ENCODE measurements at regions not wholly inside any gene's neighbourhood (a gene's known extent, or its start where the extent isn't known, plus 50 kb on each side); places are given as distances from the start of the nearest gene placed in this dataset.

DNA sequence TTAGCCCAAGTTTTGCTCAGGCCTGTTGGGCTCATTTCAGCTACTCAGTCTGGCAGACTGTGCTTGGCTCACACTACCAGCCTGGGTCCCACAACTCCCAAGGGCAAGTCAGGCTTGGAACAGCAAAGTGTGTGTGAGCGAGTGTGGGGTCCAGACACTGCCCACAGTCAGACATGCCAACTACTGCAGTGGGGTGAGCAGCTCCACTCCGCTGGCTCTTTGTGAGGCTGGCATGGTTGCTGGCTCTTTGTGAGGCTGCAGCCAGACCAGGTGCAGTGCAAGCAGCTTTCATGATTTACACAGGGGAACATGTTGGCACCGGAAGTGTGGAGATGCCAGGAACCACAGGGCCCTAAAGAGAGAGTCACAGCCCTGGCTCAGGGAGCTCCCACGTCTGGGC is 606.7 kb upstream of the FAM174A start:
- no peak overlapping the region for H3K27ac ChIP-seq (ENCODE audit: low read depth, low read length)
- no peaks in the 10 kb centered on the region for H4K20me1 ChIP-seq (ENCODE audit: insufficient read depth)
- RAD21 ChIA-PET (ENCODE audit: low non-redundant PET in 1 of 2, low total read pairs in 2 of 2, uncharacterized antibody in 2 of 2, unreplicated experiment in 2 of 2) = no interaction called here
- peaks cover 4% of the 10 kb centered on the region in 2 experiments; a peak in 2 of 4 replicates for H3K9me3 ChIP-seq (ENCODE audit: control insufficient read depth in 1 of 2, insufficient read depth in 1 of 2, low read depth in 1 of 2, low read length in 2 of 2)
- ATAC-seq (no peak), DNase-seq (ENCODE audit: low read depth, low spot score) (no peak)
- no peak for TF ChIP-seq CEBPB (IDR thresholded peaks at IDR 0.05; ENCODE audit: low read depth)
- no peak for TF ChIP-seq ELF1 (IDR thresholded peaks at IDR 0.05; ENCODE audit: borderline replicate concordance, low read depth)
- TF ChIP-seq CBX3 (IDR thresholded peaks at IDR 0.05; ENCODE audit: low read depth) = no peak
- TF ChIP-seq, protein P1, sequence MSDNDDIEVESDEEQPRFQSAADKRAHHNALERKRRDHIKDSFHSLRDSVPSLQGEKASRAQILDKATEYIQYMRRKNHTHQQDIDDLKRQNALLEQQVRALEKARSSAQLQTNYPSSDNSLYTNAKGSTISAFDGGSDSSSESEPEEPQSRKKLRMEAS (IDR thresholded peaks at IDR 0.05) = no peak
- intact Hi-C loops (cut with micrococcal nuclease) = no loop called here
- POLR2A ChIA-PET = no interaction called here
- H3K4me2 ChIP-seq (ENCODE audit: low read length) = no peak overlapping the region
- no peaks in the 10 kb centered on the region for H3K79me2 ChIP-seq (ENCODE audit: insufficient read depth, low read length)
- BruUV-seq (replicated peaks) = no TSS peak
- CTCF ChIA-PET = no interaction called here
- no peaks in the 10 kb centered on the region for H3K4me1 ChIP-seq (ENCODE audit: control insufficient read depth in 1 of 2, insufficient read depth in 2 of 2, low read length in 2 of 2)
- H3K27me3 ChIP-seq (ENCODE audit: insufficient read depth, low read length) = no peaks in the 10 kb centered on the region
- H3K9ac ChIP-seq (ENCODE audit: low read length) = no peak overlapping the region
- H3K4me3 ChIP-seq (replicated peaks in 1 of 2; ENCODE audit: low read depth in 1 of 2, low read length in 2 of 2) = no peak overlapping the region
- H3K9me2 ChIP-seq (ENCODE audit: insufficient read depth) = no peaks in the 10 kb centered on the region
- no peaks in the 10 kb centered on the region for H3K36me3 ChIP-seq (ENCODE audit: control insufficient read depth in 1 of 2, insufficient read depth in 2 of 2, low read length in 2 of 2)
- no peak overlapping the region for H2AFZ ChIP-seq (ENCODE audit: low read depth, low read length, poor library complexity, severe bottlenecking)

DNA sequence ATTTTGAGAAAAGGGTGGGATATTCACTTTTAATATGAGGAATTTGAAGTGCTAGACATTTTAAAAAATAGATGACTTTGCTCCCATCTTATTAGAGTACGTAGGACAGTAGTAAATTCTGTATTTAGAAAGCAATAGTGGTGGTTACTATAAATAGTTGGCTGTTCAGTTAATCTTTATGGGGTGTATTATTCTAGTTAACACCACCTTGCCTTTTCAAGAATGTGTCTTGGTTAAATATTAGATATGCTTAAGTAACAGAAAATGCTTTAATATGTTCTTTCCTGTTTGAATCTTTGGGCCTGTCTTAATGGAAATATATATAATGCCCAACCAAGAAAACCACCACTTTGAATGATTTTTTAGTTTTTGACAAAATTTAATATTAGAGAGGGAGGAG is 608.7 kb upstream of the FAM174A start:
- no peaks in the 10 kb centered on the region for H3K36me3 ChIP-seq (ENCODE audit: control insufficient read depth in 1 of 2, insufficient read depth in 2 of 2, low read length in 2 of 2)
- no peak overlapping the region for H3K4me2 ChIP-seq (ENCODE audit: low read length)
- no peak for DNase-seq (ENCODE audit: low read depth, low spot score)
- no peak overlapping the region for H2AFZ ChIP-seq (ENCODE audit: low read depth, low read length, poor library complexity, severe bottlenecking)
- no peak overlapping the region for H3K4me3 ChIP-seq (replicated peaks in 1 of 2; ENCODE audit: low read depth in 1 of 2, low read length in 2 of 2)
- BruUV-seq (replicated peaks) = no TSS peak
- peaks cover 4% of the 10 kb centered on the region in 2 experiments; a peak in 2 of 4 replicates for H3K9me3 ChIP-seq (ENCODE audit: control insufficient read depth in 1 of 2, insufficient read depth in 1 of 2, low read depth in 1 of 2, low read length in 2 of 2)
- POLR2A ChIA-PET = no interaction called here
- no peak for ATAC-seq
- H4K20me1 ChIP-seq (ENCODE audit: insufficient read depth) = no peaks in the 10 kb centered on the region
- H3K4me1 ChIP-seq (ENCODE audit: control insufficient read depth in 1 of 2, insufficient read depth in 2 of 2, low read length in 2 of 2) = no peaks in the 10 kb centered on the region
- no peaks in the 10 kb centered on the region for H3K79me2 ChIP-seq (ENCODE audit: insufficient read depth, low read length)
- no peak overlapping the region for H3K9ac ChIP-seq (ENCODE audit: low read length)
- H3K27ac ChIP-seq (ENCODE audit: low read depth, low read length) = no peak overlapping the region
- H3K27me3 ChIP-seq (ENCODE audit: insufficient read depth, low read length) = no peaks in the 10 kb centered on the region
- intact Hi-C loops (cut with micrococcal nuclease) = no loop called here
- RAD21 ChIA-PET (ENCODE audit: low non-redundant PET in 1 of 2, low total read pairs in 2 of 2, uncharacterized antibody in 2 of 2, unreplicated experiment in 2 of 2) = no interaction called here
- H3K9me2 ChIP-seq (ENCODE audit: insufficient read depth) = no peaks in the 10 kb centered on the region
- CTCF ChIA-PET = no interaction called here
- TF ChIP-seq FOSL1 (IDR thresholded peaks at IDR 0.05; ENCODE audit: low read depth) = no peak
- no peak for TF ChIP-seq SIN3A (IDR thresholded peaks at IDR 0.05; ENCODE audit: low read depth)
- TF ChIP-seq, protein P1 (IDR thresholded peaks at IDR 0.05) = no peak
- TF ChIP-seq EGR1 (IDR thresholded peaks at IDR 0.05; ENCODE audit: low read depth) = no peak
- TF ChIP-seq ZFX (IDR thresholded peaks at IDR 0.05) = no peak
- TF ChIP-seq, protein P2, sequence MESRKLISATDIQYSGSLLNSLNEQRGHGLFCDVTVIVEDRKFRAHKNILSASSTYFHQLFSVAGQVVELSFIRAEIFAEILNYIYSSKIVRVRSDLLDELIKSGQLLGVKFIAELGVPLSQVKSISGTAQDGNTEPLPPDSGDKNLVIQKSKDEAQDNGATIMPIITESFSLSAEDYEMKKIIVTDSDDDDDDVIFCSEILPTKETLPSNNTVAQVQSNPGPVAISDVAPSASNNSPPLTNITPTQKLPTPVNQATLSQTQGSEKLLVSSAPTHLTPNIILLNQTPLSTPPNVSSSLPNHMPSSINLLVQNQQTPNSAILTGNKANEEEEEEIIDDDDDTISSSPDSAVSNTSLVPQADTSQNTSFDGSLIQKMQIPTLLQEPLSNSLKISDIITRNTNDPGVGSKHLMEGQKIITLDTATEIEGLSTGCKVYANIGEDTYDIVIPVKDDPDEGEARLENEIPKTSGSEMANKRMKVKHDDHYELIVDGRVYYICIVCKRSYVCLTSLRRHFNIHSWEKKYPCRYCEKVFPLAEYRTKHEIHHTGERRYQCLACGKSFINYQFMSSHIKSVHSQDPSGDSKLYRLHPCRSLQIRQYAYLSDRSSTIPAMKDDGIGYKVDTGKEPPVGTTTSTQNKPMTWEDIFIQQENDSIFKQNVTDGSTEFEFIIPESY (IDR thresholded peaks at IDR 0.05; ENCODE audit: extremely low read depth, insufficient replicate concordance, low read length) = no peak
- TF ChIP-seq POLR2A (IDR thresholded peaks at IDR 0.05; ENCODE audit: borderline replicate concordance, extremely low read depth, insufficient read depth, insufficient read length) = no peak
- TF ChIP-seq, protein P3, sequence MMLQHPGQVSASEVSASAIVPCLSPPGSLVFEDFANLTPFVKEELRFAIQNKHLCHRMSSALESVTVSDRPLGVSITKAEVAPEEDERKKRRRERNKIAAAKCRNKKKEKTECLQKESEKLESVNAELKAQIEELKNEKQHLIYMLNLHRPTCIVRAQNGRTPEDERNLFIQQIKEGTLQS (IDR thresholded peaks at IDR 0.05) = no peak
- no peak for TF ChIP-seq SRF (IDR thresholded peaks at IDR 0.05; ENCODE audit: low read depth)
- TF ChIP-seq, protein P4, sequence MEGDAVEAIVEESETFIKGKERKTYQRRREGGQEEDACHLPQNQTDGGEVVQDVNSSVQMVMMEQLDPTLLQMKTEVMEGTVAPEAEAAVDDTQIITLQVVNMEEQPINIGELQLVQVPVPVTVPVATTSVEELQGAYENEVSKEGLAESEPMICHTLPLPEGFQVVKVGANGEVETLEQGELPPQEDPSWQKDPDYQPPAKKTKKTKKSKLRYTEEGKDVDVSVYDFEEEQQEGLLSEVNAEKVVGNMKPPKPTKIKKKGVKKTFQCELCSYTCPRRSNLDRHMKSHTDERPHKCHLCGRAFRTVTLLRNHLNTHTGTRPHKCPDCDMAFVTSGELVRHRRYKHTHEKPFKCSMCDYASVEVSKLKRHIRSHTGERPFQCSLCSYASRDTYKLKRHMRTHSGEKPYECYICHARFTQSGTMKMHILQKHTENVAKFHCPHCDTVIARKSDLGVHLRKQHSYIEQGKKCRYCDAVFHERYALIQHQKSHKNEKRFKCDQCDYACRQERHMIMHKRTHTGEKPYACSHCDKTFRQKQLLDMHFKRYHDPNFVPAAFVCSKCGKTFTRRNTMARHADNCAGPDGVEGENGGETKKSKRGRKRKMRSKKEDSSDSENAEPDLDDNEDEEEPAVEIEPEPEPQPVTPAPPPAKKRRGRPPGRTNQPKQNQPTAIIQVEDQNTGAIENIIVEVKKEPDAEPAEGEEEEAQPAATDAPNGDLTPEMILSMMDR (IDR thresholded peaks at IDR 0.05 in 2 of 3, conservative IDR thresholded peaks at IDR 0.05 in 1 of 3; ENCODE audit: borderline replicate concordance in 1 of 3, insufficient read depth in 1 of 3, low read depth in 2 of 3, low read length in 2 of 3) = no peak
- TF ChIP-seq SP1 (IDR thresholded peaks at IDR 0.05; ENCODE audit: low read depth) = no peak
- no peak for TF ChIP-seq ELF1 (IDR thresholded peaks at IDR 0.05; ENCODE audit: borderline replicate concordance, low read depth)
- TF ChIP-seq CEBPB (IDR thresholded peaks at IDR 0.05; ENCODE audit: low read depth) = no peak
- no peak for TF ChIP-seq POLR2AphosphoS5 (IDR thresholded peaks at IDR 0.05; ENCODE audit: low read depth, low read length)
